ENCODE measurements at regions not wholly inside any gene's neighbourhood (a gene's known extent, or its start where the extent isn't known, plus 50 kb on each side); places are given as distances from the start of the nearest gene placed in this dataset.

DNA sequence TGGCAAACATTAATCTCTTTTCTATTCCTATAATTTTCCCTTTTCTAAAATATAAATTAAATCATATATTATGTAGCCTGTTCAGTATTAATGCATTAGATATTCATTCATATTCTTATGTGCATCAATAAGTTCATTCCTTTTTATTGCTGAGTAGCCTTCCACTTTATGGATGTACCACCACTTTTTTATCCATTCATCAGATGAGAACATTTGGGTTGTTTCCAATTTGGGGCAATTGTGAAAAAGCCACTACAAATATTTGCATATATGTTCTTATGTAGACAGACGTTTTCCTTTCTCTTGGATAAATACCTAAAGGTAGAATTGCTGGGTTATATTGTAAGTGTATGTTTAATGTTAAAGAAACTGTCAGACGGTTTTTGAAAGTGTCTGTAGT, 79.4 kb upstream of the MAPK10 start:
- TF ChIP-seq, protein P1, sequence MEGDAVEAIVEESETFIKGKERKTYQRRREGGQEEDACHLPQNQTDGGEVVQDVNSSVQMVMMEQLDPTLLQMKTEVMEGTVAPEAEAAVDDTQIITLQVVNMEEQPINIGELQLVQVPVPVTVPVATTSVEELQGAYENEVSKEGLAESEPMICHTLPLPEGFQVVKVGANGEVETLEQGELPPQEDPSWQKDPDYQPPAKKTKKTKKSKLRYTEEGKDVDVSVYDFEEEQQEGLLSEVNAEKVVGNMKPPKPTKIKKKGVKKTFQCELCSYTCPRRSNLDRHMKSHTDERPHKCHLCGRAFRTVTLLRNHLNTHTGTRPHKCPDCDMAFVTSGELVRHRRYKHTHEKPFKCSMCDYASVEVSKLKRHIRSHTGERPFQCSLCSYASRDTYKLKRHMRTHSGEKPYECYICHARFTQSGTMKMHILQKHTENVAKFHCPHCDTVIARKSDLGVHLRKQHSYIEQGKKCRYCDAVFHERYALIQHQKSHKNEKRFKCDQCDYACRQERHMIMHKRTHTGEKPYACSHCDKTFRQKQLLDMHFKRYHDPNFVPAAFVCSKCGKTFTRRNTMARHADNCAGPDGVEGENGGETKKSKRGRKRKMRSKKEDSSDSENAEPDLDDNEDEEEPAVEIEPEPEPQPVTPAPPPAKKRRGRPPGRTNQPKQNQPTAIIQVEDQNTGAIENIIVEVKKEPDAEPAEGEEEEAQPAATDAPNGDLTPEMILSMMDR (IDR thresholded peaks at IDR 0.05; ENCODE audit: low read depth, low read length, missing control alignments) = no peak
- Histone ChIP-seq H3K27me3 (replicated peaks) (no peaks in the 10 kb centered on the region), H3K27ac (no peak overlapping the region), H3K36me3 (replicated peaks) (no peaks in the 10 kb centered on the region), H3K4me3 (ENCODE audit: low read depth, low read length) (no peak overlapping the region)
- DNase-seq = no peak
- in situ Hi-C loops (cut with HindIII; ENCODE audit: low pct_ligation_motif_present, low sequenced_read_pairs) = no loop called here

DNA sequence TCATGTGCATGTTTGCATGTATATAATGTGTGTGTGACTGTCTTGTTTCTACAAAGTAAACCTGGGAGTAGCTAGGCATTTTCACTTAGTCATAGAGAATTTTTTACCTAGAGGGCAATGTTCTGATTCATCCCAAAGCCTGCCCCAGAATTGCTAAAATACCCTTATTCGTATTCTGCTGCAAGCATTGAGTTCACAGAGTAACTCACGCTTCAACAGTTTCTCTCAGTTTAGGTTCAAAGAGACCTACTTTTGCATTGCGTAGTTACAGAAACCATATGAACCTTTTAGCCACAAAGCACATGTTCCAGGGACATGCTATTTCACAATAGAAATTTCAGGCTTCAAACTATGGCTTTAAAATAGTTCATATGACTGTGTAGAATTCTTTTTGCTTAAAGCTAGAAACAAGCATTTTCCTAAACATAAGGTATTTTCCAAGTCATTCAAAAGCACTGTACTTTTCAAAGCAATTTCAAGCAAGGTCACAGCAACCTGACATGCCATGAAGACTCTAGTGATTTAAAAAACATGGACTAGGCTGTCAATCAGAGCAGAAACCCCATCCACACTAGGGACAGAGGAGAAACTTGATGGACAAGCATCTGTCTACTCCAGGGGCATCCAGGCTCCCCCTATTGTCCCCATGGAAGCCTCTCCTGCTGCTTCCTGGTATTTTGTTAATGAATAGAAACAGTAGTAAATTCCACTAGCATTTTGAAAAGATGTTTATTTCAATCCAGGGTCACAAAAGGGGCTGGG, 81.5 kb upstream of the MAPK10 start:
- TF ChIP-seq, protein P1 (IDR thresholded peaks at IDR 0.05; ENCODE audit: low read depth, low read length, missing control alignments) = no peak
- in situ Hi-C loops (cut with HindIII; ENCODE audit: low pct_ligation_motif_present, low sequenced_read_pairs) = no loop called here
- no peak for DNase-seq
- no peak overlapping the region for H3K27ac ChIP-seq
- H3K27me3 ChIP-seq (replicated peaks) = no peaks in the 10 kb centered on the region
- H3K36me3 ChIP-seq (replicated peaks) = no peaks in the 10 kb centered on the region
- H3K4me3 ChIP-seq (ENCODE audit: low read depth, low read length) = no peak overlapping the region

DNA sequence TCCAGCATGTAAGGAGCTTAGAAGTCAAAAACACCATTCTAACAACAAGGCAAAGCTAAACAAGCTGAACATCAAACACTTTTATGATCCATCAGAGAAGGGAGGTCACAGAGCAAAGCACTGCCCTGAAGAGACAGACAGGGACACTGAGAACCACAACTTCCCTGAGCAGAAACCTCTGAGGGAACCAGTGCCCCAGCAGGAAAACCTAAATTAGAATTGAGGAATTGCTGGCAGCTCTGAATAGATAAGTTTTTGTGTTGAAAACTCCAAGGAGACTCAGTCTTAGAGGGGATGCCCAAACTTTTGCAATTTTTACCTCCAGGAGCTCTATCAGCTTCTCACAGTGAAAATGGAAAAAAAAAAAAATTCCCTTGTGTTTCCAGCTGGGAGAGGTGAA, 83.0 kb upstream of the MAPK10 start:
- Histone ChIP-seq H3K4me3 (ENCODE audit: low read depth, low read length) (no peak overlapping the region), H3K36me3 (replicated peaks) (no peaks in the 10 kb centered on the region), H3K27me3 (replicated peaks) (no peaks in the 10 kb centered on the region), H3K27ac (no peak overlapping the region)
- in situ Hi-C loops (cut with HindIII; ENCODE audit: low pct_ligation_motif_present, low sequenced_read_pairs) = no loop called here
- TF ChIP-seq, protein P1 (IDR thresholded peaks at IDR 0.05; ENCODE audit: low read depth, low read length, missing control alignments) = no peak
- no peak for DNase-seq

DNA sequence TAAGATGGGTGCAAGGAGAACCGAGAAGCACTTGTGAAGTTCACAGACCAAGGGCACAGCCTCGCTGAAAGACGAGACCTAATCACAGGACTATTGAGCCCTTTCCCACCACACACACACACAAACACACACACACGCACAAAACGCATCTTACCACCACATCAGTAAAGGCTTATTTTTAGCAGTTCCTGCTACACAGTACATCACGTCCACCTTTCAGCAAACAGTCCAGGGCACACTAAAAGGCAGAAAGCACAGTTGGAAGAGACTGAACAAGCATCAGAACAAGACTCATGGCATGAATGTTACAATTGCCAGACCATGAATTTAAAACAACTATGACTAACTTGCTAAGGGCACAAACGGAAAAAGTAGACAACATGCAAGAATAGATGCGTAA, 83.6 kb upstream of the MAPK10 start:
- Histone ChIP-seq H3K4me3 (ENCODE audit: low read depth, low read length) (no peak overlapping the region), H3K36me3 (replicated peaks) (no peaks in the 10 kb centered on the region), H3K27ac (no peak overlapping the region), H3K27me3 (replicated peaks) (no peaks in the 10 kb centered on the region)
- TF ChIP-seq, protein P1 (IDR thresholded peaks at IDR 0.05; ENCODE audit: low read depth, low read length, missing control alignments) = no peak
- in situ Hi-C loops (cut with HindIII; ENCODE audit: low pct_ligation_motif_present, low sequenced_read_pairs) = no loop called here
- no peak for DNase-seq

DNA sequence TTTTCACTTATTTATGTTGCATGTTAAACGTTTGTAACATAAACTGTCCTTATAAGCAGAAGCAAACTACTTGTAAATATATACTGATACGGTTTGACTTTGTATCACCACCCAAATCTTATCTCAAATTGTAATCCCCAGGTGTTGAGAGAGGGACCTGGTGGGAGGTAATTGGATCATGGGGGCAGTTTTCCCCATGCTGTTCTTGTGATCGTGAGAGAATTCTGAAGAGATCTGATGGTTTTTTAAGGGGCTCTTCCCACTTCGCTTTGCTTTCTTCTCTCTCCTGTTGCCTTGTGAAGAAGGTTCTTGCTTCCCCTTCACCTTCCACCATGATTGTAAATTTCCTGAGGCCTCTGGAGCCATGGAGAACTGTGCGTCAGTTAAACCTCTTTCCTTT, 87.1 kb upstream of the MAPK10 start:
- H3K36me3 ChIP-seq (replicated peaks) = no peaks in the 10 kb centered on the region
- no peak for DNase-seq
- TF ChIP-seq, protein P1 (IDR thresholded peaks at IDR 0.05; ENCODE audit: low read depth, low read length, missing control alignments) = no peak
- in situ Hi-C loops (cut with HindIII; ENCODE audit: low pct_ligation_motif_present, low sequenced_read_pairs) = no loop called here
- no peak overlapping the region for H3K4me3 ChIP-seq (ENCODE audit: low read depth, low read length)
- no peaks in the 10 kb centered on the region for H3K27me3 ChIP-seq (replicated peaks)
- H3K27ac ChIP-seq = no peak overlapping the region

DNA sequence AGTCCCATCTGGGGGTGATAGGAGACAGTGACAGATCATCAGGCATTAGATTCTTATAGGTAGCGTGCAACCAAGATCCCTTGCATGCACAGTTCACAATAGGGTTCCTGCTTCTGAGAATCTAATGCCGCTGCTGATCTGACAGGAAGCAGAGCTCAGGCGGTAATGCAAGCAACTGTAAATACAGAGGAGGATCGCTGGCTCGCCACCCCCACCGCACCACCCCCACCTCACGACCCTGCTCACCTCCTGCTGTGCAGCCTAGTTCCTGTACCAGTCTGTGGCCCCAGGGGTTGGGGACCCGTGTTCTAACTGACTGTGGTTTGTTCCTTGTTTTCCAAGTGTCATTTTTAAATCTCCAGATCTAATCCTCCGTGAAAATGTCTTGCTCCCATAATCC, 89.0 kb upstream of the MAPK10 start:
- in situ Hi-C loops (cut with HindIII; ENCODE audit: low pct_ligation_motif_present, low sequenced_read_pairs) = no loop called here
- no peaks in the 10 kb centered on the region for H3K27me3 ChIP-seq (replicated peaks)

More for the DNA sequence above, 89.0 kb upstream of the MAPK10 start:
- no peak for DNase-seq
- peak overlapping the region; percentile 41 for H3K4me3 ChIP-seq (ENCODE audit: low read depth, low read length)
- TF ChIP-seq, protein P1 (IDR thresholded peaks at IDR 0.05; ENCODE audit: low read depth, low read length, missing control alignments) = no peak
- H3K36me3 ChIP-seq (replicated peaks) = no peaks in the 10 kb centered on the region
- no peak overlapping the region for H3K27ac ChIP-seq
